Stimulated activated CD8-positive, alpha-beta memory T cell treated with anti-CD3 and anti-CD28 coated beads, Interleukin-15, amount 100 ng/mL, for 24 hours (primary cell): ENCODE measurements at regions not wholly inside any gene's neighbourhood (a gene's known extent, or its start where the extent isn't known, plus 50 kb on each side); places are given as distances from the start of the nearest gene placed in this dataset.
"Not testable (repeated sequence)": the region's sequence is repeated elsewhere in the genome, so short reads cannot be mapped to it uniquely, and the experiment has no call there.

Source experiments
- DNase-seq: peaks from one replicate; pipeline ENCODE4 v3.0.0-alpha.2; 2020; ENCODE audit warnings: low read depth

- DNase-seq: no peak
Observed at GRCh38 chr22:47408409-47408808, 646.0 kb downstream of the TBC1D22A start.

GRCh38 chr22:47407461-47408025, 645.1 kb downstream of the TBC1D22A start:
- DNase-seq: no peak

- DNase-seq: no peak
Observed at GRCh38 chr22:47406896-47407295, 644.4 kb downstream of the TBC1D22A start.

- DNase-seq: no peak
Observed at GRCh38 chr22:47406180-47406834, 643.9 kb downstream of the TBC1D22A start.

DNA sequence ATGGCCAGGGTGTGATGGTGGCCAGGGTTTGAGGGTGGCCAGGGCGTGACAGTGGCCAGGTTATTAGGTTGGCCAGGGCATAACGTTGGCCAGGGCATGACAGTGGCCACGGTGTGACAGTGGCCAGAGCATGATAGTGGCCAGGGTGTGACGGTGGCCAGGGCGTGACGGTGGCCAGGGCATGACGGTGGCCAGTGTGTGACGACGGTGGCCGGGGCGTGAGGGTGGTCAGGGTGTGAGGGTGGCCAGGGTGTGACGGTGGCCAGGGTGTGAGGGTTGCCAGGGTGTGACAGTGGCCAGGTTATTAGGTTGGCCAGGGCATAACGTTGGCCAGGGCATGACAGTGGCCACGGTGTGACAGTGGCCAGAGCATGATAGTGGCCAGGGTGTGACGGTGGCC, 642.8 kb downstream of the TBC1D22A start:
- DNase-seq: not testable (repeated sequence)

GRCh38 chr22:47402876-47403525, 640.6 kb downstream of the TBC1D22A start:
- DNase-seq: no peak

GRCh38 chr22:47401976-47402770, 639.7 kb downstream of the TBC1D22A start:
- no peak for DNase-seq

DNA sequence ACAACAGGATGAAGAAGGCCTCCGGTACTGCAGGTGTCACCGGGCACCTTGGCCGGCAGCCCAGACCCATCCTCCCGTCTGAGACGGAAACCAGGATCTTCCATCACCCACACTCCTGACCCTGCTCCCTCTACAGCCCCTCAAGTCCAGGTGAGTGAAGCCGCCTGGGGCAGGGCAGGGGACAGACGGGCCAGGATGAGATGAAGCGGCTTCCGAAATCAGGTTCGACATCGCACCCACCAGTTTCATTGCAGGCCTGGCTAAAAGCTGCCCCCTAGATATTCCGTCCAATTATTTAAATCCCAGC, 639.1 kb downstream of the TBC1D22A start:
- no peak for DNase-seq

DNA sequence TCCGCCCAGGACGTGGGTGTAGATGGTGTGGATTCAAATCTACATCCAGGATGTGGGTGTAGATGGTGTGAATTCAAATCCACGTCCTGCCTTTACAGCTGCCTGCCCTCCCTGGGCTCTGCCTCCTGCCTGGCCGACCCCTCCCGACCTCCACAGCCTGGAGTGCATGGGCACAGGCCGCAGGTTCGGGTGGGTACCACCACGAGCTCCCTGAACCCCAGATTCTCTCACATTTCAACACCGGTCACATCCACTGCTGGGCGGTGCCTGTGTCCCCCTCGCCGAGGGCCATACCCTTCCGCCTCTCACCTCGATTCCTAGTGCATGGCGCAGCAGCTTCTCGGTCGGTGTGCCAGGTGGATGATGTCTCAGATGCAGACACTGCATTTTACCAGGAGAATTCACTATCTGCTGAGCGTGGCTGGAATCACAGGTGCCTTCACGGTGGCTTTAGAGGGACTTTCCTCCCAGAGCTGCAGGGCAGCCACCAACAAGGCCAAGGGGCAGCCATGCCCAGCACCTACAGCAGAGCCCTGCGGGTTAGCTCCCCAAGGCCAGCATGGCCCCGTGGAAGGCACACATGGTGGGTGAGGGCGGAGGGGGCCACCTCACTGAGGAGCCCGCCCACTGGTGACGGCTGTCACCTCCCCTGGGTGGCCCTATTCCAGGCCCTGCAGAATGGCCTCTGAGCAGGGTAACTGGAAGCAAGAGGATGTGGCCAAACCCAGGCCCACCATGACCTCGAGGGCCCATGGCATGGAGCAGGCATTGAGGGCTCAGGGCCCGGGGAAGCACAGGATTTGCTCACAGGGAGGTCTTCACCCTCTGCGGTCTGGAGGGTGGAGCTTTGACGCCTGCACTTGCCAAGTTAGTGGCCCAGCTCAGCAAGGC, 638.5 kb downstream of the TBC1D22A start:
- DNase-seq: no peak

DNA sequence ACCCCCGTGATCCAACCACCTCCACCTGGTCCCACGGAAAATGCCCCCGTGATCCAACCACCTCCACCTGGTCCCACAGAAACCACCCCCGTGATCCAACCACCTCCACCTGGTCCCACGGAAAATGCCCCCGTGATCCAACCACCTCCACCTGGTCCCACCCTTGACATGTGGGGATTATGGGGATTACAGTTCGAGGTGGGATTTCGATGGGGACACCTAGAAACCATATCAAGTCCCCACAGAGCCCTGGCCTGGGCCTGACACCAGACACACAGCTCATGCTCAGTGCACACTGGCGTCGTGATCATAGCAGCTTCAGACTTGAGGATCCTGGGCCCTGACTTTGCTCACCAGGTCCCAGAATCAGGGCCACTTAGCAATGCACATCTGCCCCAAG, 637.7 kb downstream of the TBC1D22A start:
- not testable (repeated sequence) for DNase-seq

GRCh38 chr22:47398921-47399790, 636.7 kb downstream of the TBC1D22A start:
- DNase-seq: no peak

GRCh38 chr22:47398491-47398890, 636.0 kb downstream of the TBC1D22A start:
- no peak for DNase-seq

GRCh38 chr22:47397673-47398072, 635.2 kb downstream of the TBC1D22A start:
- no peak for DNase-seq

DNA sequence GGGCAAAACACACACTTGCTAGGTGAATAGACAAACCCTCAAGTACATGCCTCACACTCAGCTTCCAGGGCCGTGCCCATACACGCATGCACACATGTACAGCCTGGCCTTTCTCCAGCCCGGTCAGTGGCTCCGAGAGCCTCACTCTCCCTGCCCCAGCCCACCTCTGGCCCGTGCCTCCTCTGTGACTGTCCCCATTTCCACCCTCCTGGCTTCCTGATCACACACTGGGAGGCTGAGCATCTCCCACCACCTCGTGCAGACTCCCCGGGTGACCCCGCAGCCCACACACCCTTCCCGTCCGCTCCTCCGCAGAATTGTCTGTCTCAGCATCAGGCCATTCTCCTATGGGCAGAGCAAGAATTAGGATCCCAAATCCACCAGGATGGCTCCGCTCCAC, 634.1 kb downstream of the TBC1D22A start:
- no peak for DNase-seq

- DNase-seq: no peak
Observed at GRCh38 chr22:47396105-47396504, 633.7 kb downstream of the TBC1D22A start.

- no peak for DNase-seq
Observed at GRCh38 chr22:47395481-47395880, 633.0 kb downstream of the TBC1D22A start.

DNA sequence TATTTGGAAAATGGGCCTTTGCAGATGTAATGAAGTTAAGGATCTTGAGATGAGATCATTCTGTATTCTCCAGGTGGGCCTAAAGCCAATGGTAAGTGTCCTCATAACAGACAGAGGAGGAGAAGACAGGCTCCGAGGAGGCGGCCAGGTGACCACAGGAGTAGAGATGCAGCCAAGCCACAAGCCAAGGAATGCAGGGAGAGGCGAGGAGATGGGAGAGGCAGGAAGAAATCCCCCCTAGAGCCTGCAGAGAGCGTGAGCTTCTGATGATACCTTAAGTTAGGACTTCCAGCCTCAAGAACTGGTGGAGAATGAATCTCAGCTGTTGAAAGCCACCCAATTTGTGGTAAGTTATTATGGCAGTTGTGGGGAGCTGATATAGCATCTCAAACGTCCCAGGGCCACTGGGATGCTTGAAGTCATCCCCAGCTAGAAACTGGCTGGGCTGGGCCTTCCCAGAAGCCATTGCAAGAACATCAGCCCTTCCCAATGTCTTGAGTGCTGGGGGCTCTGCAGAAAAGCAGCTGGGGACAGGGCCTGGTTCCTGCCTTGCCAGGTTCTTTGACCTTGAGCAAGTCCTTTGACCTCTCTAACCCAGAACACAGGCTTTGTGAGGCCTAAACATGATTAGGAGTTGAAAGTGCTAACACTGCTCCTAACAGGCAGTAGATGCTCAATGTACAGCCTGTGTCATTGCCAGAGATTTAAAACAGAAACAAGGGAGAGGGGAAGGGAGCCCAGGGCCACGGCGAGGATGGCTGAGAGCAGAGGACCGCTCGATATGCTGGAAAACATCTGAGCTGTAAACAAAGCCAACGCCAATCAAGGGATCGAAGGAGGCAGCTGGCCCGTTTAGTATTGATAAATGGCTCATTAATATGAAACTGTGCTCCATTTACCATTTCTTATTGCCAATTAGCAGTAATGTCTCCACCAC, 632.3 kb downstream of the TBC1D22A start:
- no peak for DNase-seq

GRCh38 chr22:47393191-47393590, 630.7 kb downstream of the TBC1D22A start:
- DNase-seq: no peak

GRCh38 chr22:47392729-47393128, 630.3 kb downstream of the TBC1D22A start:
- no peak for DNase-seq

DNA sequence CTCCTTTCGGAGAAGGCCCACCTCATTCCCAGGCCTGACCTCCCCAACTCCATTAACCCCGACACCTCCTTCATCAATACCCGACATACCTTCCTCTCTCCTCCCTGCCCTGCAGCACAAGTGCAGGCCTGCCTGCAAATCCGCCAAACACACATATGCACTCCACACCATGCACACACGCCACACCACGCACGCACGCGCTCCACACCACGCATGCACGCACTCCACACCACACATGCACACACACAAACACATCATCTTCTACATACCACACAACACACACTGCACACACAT, 629.6 kb downstream of the TBC1D22A start:
- no peak for DNase-seq
